GM12878 (cell line): ENCODE measurements at regions not wholly inside any gene's neighbourhood (a gene's known extent, or its start where the extent isn't known, plus 50 kb on each side); places are given as distances from the start of the nearest gene placed in this dataset.
"Not testable (repeated sequence)": the region's sequence is repeated elsewhere in the genome, so short reads cannot be mapped to it uniquely, and the experiment has no call there.

Source experiments
- ATAC-seq: fragments of 200-7000 bp; cut with Tn5 transposase; 3 replicates; pipeline ENCODE4 v1.9.1; 2020; ENCODE audit warnings: mild to moderate bottlenecking, moderate library complexity
- BruUV-seq: library from RNA; stranded (reverse); fragments of 400-500 nt; replicated peaks from 2 replicates; lab custom pipeline; 2021; lab: Mats Ljungman, UMichigan
- CTCF ChIA-PET: fragments of 300-600 bp; sonication (Branson Sonifier 250); formaldehyde crosslinking; extraction: SDS; loops from one replicate; lab custom pipeline; 2021; ENCODE audit warnings: inconsistent platforms; lab: Yijun Ruan, JAX
- POLR2A ChIA-PET: fragments of 350-600 bp; formaldehyde crosslinking; extraction: SDS; loops from one replicate; lab custom pipeline; 2021; ENCODE audit warnings: inconsistent platforms; lab: Charles Lee
- RAD21 ChIA-PET: fragments of 300-600 bp; sonication (Branson Sonifier 250); formaldehyde crosslinking; loops from one replicate; lab custom pipeline; 2023; ENCODE audit warnings: antibody characterized with exemption; ENCODE audit not compliant: unreplicated experiment; lab: Charles Lee
- SMC1A ChIA-PET: fragments of 300-600 bp; sonication (Branson Sonifier 250); formaldehyde crosslinking; loops from one replicate; lab custom pipeline; 2023; ENCODE audit not compliant: unreplicated experiment, uncharacterized antibody; lab: Charles Lee
- DNase-seq: peaks from one replicate; pipeline ENCODE4 v3.0.0-alpha.2; 2011; ENCODE audit warnings: low read depth, low spot score
- FAIRE-seq: peaks from 3 replicates; lab custom pipeline; 2011; peaks lifted over from hg19 to GRCh38; lab: Jason Lieb, UNC
- H2AFZ ChIP-seq: 2 replicates; pipeline ENCODE4 v1.6.0; 2011; ENCODE audit warnings: low read depth, low read length, control low read depth; ENCODE audit not compliant: control insufficient read depth
- H3K27ac ChIP-seq: 2 replicates; pipeline ENCODE4 v1.5.1; 2011; ENCODE audit warnings: control low read depth; ENCODE audit not compliant: control insufficient read depth, insufficient read depth
- H3K27me3 ChIP-seq, 2 experiments: replicated peaks in 1 of 2; 2 replicates each; pipeline versions ENCODE4 v1.6.0 to v1.6.1; 2011; ENCODE audit warnings: low read length in 1 of 2; ENCODE audit not compliant: control insufficient read depth in 2 of 2, insufficient read depth in 2 of 2
- H3K36me3 ChIP-seq, 2 experiments: 2 replicates each; pipeline ENCODE4 v1.5.1; 2011; ENCODE audit warnings: low read length in 1 of 2; ENCODE audit not compliant: control insufficient read depth in 2 of 2, insufficient read depth in 2 of 2
- H3K4me1 ChIP-seq: 2 replicates; pipeline ENCODE4 v1.6.1; 2011; ENCODE audit warnings: mild to moderate bottlenecking, low read length, moderate library complexity, mixed read lengths; ENCODE audit not compliant: control insufficient read depth, insufficient read depth
- H3K4me2 ChIP-seq: 2 replicates; pipeline ENCODE4 v1.6.0; 2011; ENCODE audit warnings: control low read depth; ENCODE audit not compliant: control insufficient read depth, insufficient read depth
- H3K4me3 ChIP-seq: fragments of 200-600 bp; sonication (generic); 2 replicates; pipeline ENCODE4 v1.5.1; 2016
- H3K79me2 ChIP-seq: 2 replicates; pipeline ENCODE4 v1.6.0; 2011; ENCODE audit warnings: low read length; ENCODE audit not compliant: control insufficient read depth, insufficient read depth
- H3K9ac ChIP-seq: 2 replicates; pipeline ENCODE4 v1.8.0; 2011; ENCODE audit warnings: low read length, control low read depth, mixed read lengths; ENCODE audit not compliant: control insufficient read depth, insufficient read depth
- H3K9me3 ChIP-seq: replicated peaks from 3 replicates; pipeline ENCODE4 v1.5.1; 2011; ENCODE audit warnings: mild to moderate bottlenecking, low read length; ENCODE audit not compliant: control insufficient read depth, insufficient read depth
- H4K20me1 ChIP-seq: 2 replicates; pipeline ENCODE4 v1.6.0; 2011; ENCODE audit not compliant: control insufficient read depth, insufficient read depth
- BACH1 ChIP-seq: fragments of 450-650 bp; IDR thresholded peaks from 2 replicates; pipeline ENCODE4 v1.6.1; 2017; ENCODE audit warnings: mild to moderate bottlenecking, borderline replicate concordance
- CHD2 ChIP-seq: IDR thresholded peaks from 2 replicates; pipeline ENCODE4 v1.6.1; 2011; ENCODE audit warnings: low read depth, low read length, improper control_type of control experiment, borderline replicate concordance
- EED ChIP-seq: sonication (generic); IDR thresholded peaks from 2 replicates; pipeline ENCODE4 v1.6.1; 2016; ENCODE audit warnings: antibody characterized with exemption, low read depth
- JUND ChIP-seq: IDR thresholded peaks from 2 replicates; pipeline ENCODE4 v1.6.1; 2012; ENCODE audit warnings: low read depth, mild to moderate bottlenecking, low read length, improper control_type of control experiment, moderate library complexity
- MAX ChIP-seq: IDR thresholded peaks from 2 replicates; pipeline ENCODE4 v1.6.1; 2012; ENCODE audit warnings: low read depth, low read length, improper control_type of control experiment
- NBN ChIP-seq: fragments of 450-650 bp; IDR thresholded peaks from 2 replicates; pipeline ENCODE4 v1.6.1; 2016
- NKRF ChIP-seq: fragments of 450-650 bp; conservative IDR thresholded peaks from 2 replicates; pipeline ENCODE4 v1.6.1; 2017; ENCODE audit warnings: mild to moderate bottlenecking, moderate library complexity
- TCF7 ChIP-seq: IDR thresholded peaks from 2 replicates; pipeline ENCODE4 v1.6.1; 2014; ENCODE audit warnings: antibody characterized with exemption, borderline replicate concordance
- ZBTB33 ChIP-seq: fragments of 450-650 bp; IDR thresholded peaks from 2 replicates; pipeline ENCODE4 v1.6.1; 2017; ENCODE audit warnings: mild to moderate bottlenecking
- ZNF384 ChIP-seq: IDR thresholded peaks from 2 replicates; pipeline ENCODE4 v1.6.1; 2012; ENCODE audit warnings: low read depth, mild to moderate bottlenecking, low read length, improper control_type of control experiment, borderline replicate concordance
- WGBS: methylation state at CpG from one replicate; pipeline ENCODE4 v1.1.6; 2016; ENCODE audit warnings: low lambda C conversion rate; ENCODE audit not compliant: insufficient replicate concordance, insufficient coverage; ENCODE audit errors: missing lambda C conversion rate; 5-methylcytosine and 5-hydroxymethylcytosine counted together
- in situ Hi-C: fragments of 300-500 bp; cut with MboI; formaldehyde crosslinking; loops from 9 replicates; pipeline ENCODE4 v1.14.3; 2018; ENCODE audit warnings: mixed read lengths
- intact Hi-C: fragments of 100-400 bp; cut with micrococcal nuclease; formaldehyde crosslinking; loops from one replicate; pipeline ENCODE4 v1.14.2; 2022; ENCODE audit not compliant: unreplicated experiment

- in situ Hi-C loops = no loop called here
- H3K36me3 ChIP-seq = no peaks in the 10 kb centered on the region
- no peak for FAIRE-seq
Measured at GRCh38 chr14:46108228-46108627, 543.4 kb downstream of the RPL10L start.

GRCh38 chr14:46100901-46101300 is 550.7 kb downstream of the RPL10L start:
- CTCF ChIA-PET = interaction anchor here (0.6 to 0.8 kb wide), 2 partner anchors 19 to 197 kb away, joined by 3 read pairs; no protein-coding TSS in a partner anchor
- H3K9me3 ChIP-seq, H3K4me1 ChIP-seq, H3K36me3 ChIP-seq, H4K20me1 ChIP-seq, DNase-seq, H3K4me3 ChIP-seq, H3K9ac ChIP-seq, POLR2A ChIA-PET, intact Hi-C loops, BruUV-seq, H3K4me2 ChIP-seq, SMC1A ChIA-PET, H3K79me2 ChIP-seq, H3K27ac ChIP-seq, ATAC-seq, FAIRE-seq, in situ Hi-C loops, H3K27me3 ChIP-seq, H2AFZ ChIP-seq: not testable (repeated sequence)
- RAD21 ChIA-PET = interaction anchor here (0.6 kb wide), 1 partner anchor 192 kb away, joined by 3 read pairs; no protein-coding TSS in a partner anchor
- WGBS = 29% methylated on average over 7 of the region's 8 CpGs

More at GRCh38 chr14:46108228-46108627, 543.4 kb downstream of the RPL10L start:
- intact Hi-C loops = no loop called here
- TF ChIP-seq CHD2 = no peak
- no peak for TF ChIP-seq TCF7
- TF ChIP-seq ZNF384 = no peak
- no peak for TF ChIP-seq BACH1
- no peak for TF ChIP-seq NKRF
- TF ChIP-seq MAX = no peak
- no peak for TF ChIP-seq NBN
- TF ChIP-seq ZBTB33 = no peak
- no peak for TF ChIP-seq EED
- no peak for TF ChIP-seq JUND
- TF ChIP-seq, all 136 proteins: peak for 0
- RAD21 ChIA-PET = no interaction called here
- ATAC-seq = no peak
- SMC1A ChIA-PET = no interaction called here
- no peaks in the 10 kb centered on the region for H3K79me2 ChIP-seq
- H3K27me3 ChIP-seq = no peaks in the 10 kb centered on the region
- 38% methylated on average over 2 of the region's 2 CpGs for WGBS
- no peak overlapping the region for H3K4me2 ChIP-seq
- no peak overlapping the region for H3K9ac ChIP-seq
- no peak overlapping the region for H2AFZ ChIP-seq
- CTCF ChIA-PET = no interaction called here
- POLR2A ChIA-PET = no interaction called here
- BruUV-seq = no TSS peak
- DNase-seq = no peak
- no peaks in the 10 kb centered on the region; the same call in 2 of the 3 replicates for H3K9me3 ChIP-seq
- no peaks in the 10 kb centered on the region for H3K4me1 ChIP-seq
- H3K4me3 ChIP-seq = no peak overlapping the region
- H4K20me1 ChIP-seq = no peaks in the 10 kb centered on the region
- H3K27ac ChIP-seq = no peak overlapping the region
